Activated naive CD4-positive, alpha-beta T cell treated with anti-CD3 and anti-CD28 coated beads for 36 hours (primary cell): ENCODE measurements at regions not wholly inside any gene's neighbourhood (a gene's known extent, or its start where the extent isn't known, plus 50 kb on each side); places are given as distances from the start of the nearest gene placed in this dataset.
"Not testable (repeated sequence)": the region's sequence is repeated elsewhere in the genome, so short reads cannot be mapped to it uniquely, and the experiment has no call there.

Experiments
- CTCF ChIA-PET: fragments of 350-600 bp; sonication (Branson Sonifier 250); formaldehyde crosslinking; loops from one replicate; lab custom pipeline; 2021; ENCODE audit warnings: antibody characterized with exemption; lab: Charles Lee
- DNase-seq: peaks from one replicate; pipeline ENCODE4 v3.0.0-alpha.2; 2020
- H3K27ac Mint-ChIP-seq: one replicate; pipeline ENCODE4 v1.8.0; 2021; ENCODE audit warnings: mild to moderate bottlenecking, mixed read lengths
- H3K27me3 Mint-ChIP-seq: one replicate; pipeline ENCODE4 v1.8.0; 2021; ENCODE audit warnings: low read depth, mixed read lengths
- H3K36me3 Mint-ChIP-seq: one replicate; pipeline ENCODE4 v1.8.0; 2021; ENCODE audit warnings: low read depth, mixed read lengths
- H3K4me1 Mint-ChIP-seq: one replicate; pipeline ENCODE4 v1.8.0; 2021; ENCODE audit warnings: low read depth, mixed read lengths
- H3K4me3 Mint-ChIP-seq: one replicate; pipeline ENCODE4 v1.8.0; 2021; ENCODE audit warnings: mild to moderate bottlenecking, moderate library complexity, mixed read lengths
- H3K9me3 Mint-ChIP-seq: one replicate; pipeline ENCODE4 v1.8.0; 2021; ENCODE audit warnings: mixed read lengths
- intact Hi-C: fragments of 100-400 bp; cut with micrococcal nuclease; formaldehyde crosslinking; loops from one replicate; pipeline ENCODE4 v1.15.1; 2023

DNA sequence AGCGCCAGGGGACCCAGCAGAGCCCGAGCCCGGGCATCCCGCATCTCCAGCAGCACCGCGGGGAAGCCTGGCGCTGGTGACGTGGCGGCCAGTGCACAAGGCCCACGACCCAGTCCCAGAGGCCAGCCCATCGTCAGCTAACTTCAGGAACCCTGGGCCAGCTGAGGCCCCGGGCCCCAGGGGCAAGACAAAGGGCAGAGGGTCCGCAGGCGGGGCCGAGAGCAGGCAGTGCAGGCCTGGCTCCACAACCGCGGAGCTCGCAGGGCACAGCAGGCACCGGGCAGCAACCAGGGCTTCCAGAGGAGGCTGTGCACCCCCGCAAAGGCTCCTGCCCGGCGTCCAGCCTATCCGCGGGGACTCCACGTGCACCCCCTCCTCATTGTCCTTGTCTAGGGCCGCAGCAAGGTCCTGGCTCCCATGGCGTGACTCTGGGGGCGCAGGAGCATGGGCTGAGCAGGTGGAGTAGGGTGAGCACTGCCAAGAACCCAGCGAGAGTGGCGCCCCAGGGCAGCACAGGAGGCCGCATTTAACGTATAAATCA, 352.5 kb downstream of the KCNJ18 start:
- H3K27me3 Mint-ChIP-seq, CTCF ChIA-PET, H3K36me3 Mint-ChIP-seq, H3K4me3 Mint-ChIP-seq, H3K27ac Mint-ChIP-seq, DNase-seq, H3K4me1 Mint-ChIP-seq, H3K9me3 Mint-ChIP-seq, intact Hi-C loops: not testable (repeated sequence)

DNA sequence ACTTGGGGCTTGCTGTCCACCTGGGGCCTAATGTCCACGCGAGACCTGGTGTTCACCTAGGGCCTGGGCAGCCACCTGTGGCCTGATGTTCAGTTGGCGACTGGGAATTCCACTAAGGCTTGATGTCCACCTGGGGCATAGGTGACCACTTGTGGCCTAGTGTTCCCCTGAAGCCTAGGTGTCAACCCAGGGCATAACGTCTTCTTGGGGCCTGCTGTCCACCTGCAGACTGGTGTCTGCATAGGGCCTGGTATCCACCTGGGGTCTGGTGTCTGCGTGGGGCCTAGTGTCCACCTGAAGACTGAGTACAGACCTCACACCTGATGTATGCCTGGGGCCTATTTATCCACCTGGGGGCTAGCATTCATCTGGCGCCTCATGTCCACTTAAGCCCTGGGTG, 355.2 kb downstream of the KCNJ18 start:
- H3K4me1 Mint-ChIP-seq, H3K4me3 Mint-ChIP-seq, H3K27ac Mint-ChIP-seq, H3K36me3 Mint-ChIP-seq, H3K27me3 Mint-ChIP-seq, DNase-seq, intact Hi-C loops, H3K9me3 Mint-ChIP-seq, CTCF ChIA-PET: not testable (repeated sequence)

DNA sequence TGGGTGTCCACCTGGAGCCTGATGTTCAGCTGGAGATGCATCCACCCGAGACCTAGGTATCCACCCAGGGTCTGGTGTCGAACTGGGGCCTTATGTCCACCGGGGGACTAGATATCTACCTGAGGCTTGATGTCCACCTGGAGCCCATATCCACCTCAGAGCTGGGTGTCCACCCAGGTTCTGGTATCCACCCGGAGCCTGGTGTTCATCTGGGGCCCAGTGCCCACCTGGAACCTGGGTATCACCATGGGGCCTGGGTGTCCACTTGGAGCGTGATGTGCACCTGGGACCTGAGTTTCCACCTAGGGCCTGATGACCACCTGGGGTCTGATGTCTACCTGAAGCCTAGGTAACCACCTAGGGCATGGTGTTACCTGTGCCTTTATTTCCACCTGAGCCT, 355.9 kb downstream of the KCNJ18 start:
- not testable (repeated sequence) for H3K27ac Mint-ChIP-seq, H3K36me3 Mint-ChIP-seq

DNA sequence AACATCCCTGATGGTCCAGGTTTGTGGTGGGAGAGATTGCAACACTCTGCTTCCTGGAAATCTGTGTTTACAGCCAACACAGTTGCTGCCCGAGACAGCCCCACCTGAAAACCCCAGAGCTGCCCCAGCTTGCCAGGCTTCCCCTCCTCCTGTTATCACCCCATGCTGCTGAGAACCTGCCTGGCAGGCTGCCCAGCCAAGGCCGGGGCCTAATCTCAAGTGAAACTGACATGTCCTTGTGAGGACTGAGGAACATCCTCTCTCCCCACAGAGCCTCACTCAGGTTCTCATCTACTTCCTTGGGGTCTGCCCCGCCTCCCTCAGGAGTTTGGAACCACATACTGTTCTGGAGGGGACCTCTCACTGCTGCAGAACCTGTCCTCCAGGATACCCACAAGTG, 358.4 kb downstream of the KCNJ18 start:
- CTCF ChIA-PET, H3K27ac Mint-ChIP-seq, intact Hi-C loops, H3K27me3 Mint-ChIP-seq, H3K36me3 Mint-ChIP-seq, H3K9me3 Mint-ChIP-seq, DNase-seq, H3K4me1 Mint-ChIP-seq, H3K4me3 Mint-ChIP-seq: not testable (repeated sequence)

More for the DNA sequence above, 355.9 kb downstream of the KCNJ18 start:
- DNase-seq, H3K9me3 Mint-ChIP-seq, H3K4me1 Mint-ChIP-seq, H3K27me3 Mint-ChIP-seq, H3K4me3 Mint-ChIP-seq, intact Hi-C loops, CTCF ChIA-PET: not testable (repeated sequence)

DNA sequence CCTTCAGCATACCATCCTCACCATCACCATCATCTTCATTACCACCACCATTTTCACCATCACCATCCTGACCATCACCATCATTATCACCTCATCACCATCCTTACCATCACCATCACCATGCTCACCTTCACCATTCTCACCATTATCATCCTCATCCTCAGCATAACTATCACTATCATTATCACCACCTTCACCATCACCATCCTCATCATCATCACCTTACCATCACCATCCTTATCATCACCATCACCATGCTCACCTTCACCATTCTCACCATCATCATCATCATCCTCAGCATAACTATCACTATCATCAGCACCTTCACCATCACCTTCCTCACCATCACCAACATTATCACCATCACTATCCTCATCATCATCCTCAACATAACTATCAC, 360.4 kb downstream of the KCNJ18 start:
- H3K4me1 Mint-ChIP-seq, H3K4me3 Mint-ChIP-seq, H3K36me3 Mint-ChIP-seq, H3K27me3 Mint-ChIP-seq, intact Hi-C loops, H3K9me3 Mint-ChIP-seq, CTCF ChIA-PET, H3K27ac Mint-ChIP-seq, DNase-seq: not testable (repeated sequence)

DNA sequence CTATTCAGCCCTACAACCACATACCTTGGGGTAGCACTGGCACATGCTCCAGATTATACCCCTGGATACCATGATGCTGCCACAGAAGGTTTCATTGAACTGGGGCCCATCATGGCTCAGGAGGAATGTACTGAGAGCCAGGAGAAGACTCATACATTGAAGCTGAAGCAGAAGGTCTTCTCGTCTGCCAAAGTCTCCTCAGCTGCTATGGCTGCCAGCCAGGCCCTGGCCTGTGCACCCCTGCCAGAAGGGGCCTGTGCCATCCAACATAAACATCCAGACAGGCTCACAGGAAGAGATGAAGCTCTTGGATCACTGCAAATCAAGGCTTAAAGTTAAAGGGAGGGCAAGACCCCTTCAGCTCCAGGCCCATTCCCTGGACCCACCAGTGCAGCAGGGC, 364.2 kb downstream of the KCNJ18 start:
- H3K27ac Mint-ChIP-seq, DNase-seq, H3K4me3 Mint-ChIP-seq, H3K9me3 Mint-ChIP-seq, CTCF ChIA-PET, H3K36me3 Mint-ChIP-seq, H3K4me1 Mint-ChIP-seq, intact Hi-C loops, H3K27me3 Mint-ChIP-seq: not testable (repeated sequence)

DNA sequence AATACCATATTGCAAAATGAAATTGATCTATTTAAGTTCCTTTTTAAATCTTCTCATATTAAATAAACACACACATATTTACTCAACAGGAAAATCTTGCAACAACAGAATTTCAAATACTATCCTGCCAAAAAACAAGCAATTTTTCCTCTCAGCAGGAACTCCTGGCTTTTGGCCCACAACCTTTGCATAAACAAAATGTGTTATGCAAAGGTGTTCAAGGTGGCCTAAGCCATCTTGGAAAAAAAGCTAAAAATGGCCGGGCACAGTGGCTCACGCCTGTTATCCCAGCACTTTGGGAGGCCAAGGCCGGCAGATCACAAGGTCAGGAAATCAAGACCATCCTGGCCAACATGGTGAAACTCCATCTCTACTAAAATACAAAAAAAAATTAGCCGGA, 383.6 kb downstream of the KCNJ18 start:
- H3K9me3 Mint-ChIP-seq, H3K27ac Mint-ChIP-seq, CTCF ChIA-PET, H3K4me1 Mint-ChIP-seq, H3K27me3 Mint-ChIP-seq, intact Hi-C loops, H3K4me3 Mint-ChIP-seq, H3K36me3 Mint-ChIP-seq, DNase-seq: not testable (repeated sequence)

DNA sequence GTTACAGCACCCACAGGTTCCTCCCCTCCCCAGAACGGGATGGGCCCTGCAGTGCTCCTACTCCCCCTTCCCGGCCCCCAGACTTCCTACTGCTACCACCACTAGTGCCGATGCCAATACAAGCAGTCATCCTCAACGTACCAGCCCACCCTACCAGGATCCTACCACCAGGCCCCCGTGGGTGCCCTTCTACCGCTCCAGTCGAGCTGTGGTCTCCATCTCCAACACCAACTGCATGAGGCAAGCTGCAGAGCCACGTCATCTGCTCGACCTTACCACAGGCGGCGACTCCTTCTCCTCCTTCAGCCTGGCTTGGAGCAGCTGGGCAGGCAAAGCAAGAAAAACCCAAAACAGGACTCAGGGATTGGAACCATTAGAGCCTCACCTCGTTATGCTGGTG, 396.3 kb downstream of the KCNJ18 start:
- H3K4me1 Mint-ChIP-seq, H3K9me3 Mint-ChIP-seq, intact Hi-C loops, H3K4me3 Mint-ChIP-seq, H3K27me3 Mint-ChIP-seq, H3K27ac Mint-ChIP-seq, CTCF ChIA-PET, H3K36me3 Mint-ChIP-seq, DNase-seq: not testable (repeated sequence)

DNA sequence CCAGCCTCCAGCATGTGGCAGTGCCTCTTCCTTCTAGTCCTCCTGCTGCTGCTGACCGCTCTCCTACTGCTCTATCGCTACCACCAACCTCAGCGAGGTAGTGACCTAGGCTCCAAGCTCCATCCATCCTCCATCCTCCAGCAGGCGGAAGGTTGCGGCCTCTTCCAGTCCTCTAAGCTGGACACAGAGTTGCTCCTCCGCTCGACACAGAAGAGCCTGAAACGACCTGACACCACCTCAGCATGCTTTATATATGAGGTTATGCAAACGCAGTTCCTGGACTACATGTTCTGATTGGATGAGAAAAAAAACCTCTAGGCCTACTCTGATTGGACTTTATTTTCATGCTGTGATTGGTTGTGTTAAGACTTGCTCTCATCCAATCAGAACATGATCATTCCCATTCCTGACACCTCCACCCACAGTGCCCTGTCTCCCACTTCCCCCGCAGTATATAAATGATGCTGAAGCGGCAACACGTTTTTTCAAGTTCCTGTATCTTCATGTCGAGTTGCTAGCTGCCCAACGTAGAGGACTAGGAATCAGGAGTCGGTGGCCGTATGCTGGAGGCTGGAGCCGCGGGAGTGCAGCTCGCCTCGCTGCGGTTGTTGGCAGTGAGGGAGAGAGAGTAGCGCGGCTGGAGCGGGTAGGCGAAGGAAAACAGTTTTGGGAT, 398.1 kb downstream of the KCNJ18 start:
- Mint-ChIP-seq H3K4me1 (no peaks in the 10 kb centered on the region), H3K36me3 (no peaks in the 10 kb centered on the region), H3K27ac (no peak overlapping the region), H3K4me3 (no peak overlapping the region), H3K27me3 (no peaks in the 10 kb centered on the region), H3K9me3 (peaks cover 7% of the 10 kb centered on the region)
- DNase-seq, result no peak
- intact Hi-C loops, result no loop called here
- CTCF ChIA-PET, result no interaction called here

DNA sequence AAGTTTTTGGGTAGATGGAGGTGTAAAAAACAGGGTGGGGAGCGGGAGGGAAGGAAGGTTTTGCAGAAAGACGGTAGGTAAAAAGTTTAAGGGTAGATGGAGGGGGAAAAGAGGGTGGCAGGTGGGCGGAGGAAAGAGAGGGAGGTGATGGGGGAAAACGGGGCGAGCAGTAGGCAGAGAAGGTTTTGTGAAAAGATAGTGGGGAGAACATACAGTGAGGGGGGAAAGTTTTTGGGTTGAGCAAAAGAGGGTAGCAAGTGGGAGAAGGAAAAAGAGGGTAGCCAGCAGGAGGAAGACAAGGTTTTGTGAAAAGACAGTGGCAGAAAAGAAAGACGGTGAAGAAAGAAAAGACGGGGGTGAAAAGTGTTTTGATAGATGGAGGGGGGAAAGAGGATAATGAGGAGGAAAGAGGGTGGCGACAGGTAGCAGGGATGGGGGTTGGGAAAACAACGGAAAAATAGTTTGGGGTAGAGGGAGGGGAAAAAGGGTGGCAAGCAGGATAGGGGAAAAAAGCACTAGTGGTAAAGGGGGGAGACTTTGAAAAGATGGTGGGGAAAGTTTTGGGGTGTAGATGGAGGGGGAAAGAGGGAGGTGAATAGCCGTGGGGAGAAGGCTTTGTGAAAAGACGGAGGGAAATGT, 398.8 kb downstream of the KCNJ18 start:
- H3K4me3 Mint-ChIP-seq, H3K9me3 Mint-ChIP-seq, H3K36me3 Mint-ChIP-seq, intact Hi-C loops, H3K4me1 Mint-ChIP-seq, H3K27me3 Mint-ChIP-seq, CTCF ChIA-PET, H3K27ac Mint-ChIP-seq, DNase-seq: not testable (repeated sequence)

DNA sequence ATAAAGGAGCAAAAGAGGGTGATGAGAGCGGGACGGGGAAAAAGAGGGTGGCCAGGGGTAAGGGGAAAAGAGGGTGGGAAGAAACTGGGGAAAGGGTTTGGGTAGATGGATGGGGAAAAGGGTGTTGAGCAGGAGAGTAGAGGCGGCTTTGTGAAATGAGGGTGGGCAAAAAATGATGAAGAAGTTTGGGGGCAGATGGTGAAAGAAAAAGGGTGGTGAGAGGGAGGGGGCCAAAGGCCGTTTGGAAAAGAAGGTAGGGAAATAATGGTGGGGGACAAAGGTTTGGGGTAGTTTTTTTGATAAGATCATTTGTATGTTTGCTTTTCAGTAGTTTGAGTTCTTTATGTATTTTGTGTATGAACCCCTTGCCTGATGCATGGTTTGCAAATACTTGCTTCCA, 399.5 kb downstream of the KCNJ18 start:
- DNase-seq, H3K9me3 Mint-ChIP-seq, CTCF ChIA-PET, H3K4me3 Mint-ChIP-seq, H3K27me3 Mint-ChIP-seq, H3K27ac Mint-ChIP-seq, H3K36me3 Mint-ChIP-seq, intact Hi-C loops, H3K4me1 Mint-ChIP-seq: not testable (repeated sequence)

DNA sequence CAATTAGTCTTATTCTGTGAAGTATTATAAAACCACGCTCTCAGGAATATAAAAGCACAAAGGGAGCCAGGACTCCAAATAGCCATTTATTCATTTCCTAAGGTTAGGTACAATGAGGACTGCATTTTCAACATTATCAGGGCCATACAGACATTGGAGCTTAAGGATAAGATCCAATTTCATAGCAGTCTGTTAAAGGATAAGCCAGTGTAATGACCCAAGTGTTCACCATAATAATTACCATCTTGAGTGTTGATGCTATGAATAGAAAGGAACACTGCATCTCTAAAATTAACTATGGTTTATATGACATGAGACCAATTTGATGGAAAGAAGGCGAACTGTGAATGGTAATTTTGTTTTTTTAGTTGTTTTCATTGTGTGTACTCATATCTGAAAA, 403.1 kb downstream of the KCNJ18 start:
- H3K27me3 Mint-ChIP-seq, DNase-seq, H3K4me1 Mint-ChIP-seq, CTCF ChIA-PET, H3K36me3 Mint-ChIP-seq, H3K27ac Mint-ChIP-seq, H3K9me3 Mint-ChIP-seq, H3K4me3 Mint-ChIP-seq, intact Hi-C loops: not testable (repeated sequence)

DNA sequence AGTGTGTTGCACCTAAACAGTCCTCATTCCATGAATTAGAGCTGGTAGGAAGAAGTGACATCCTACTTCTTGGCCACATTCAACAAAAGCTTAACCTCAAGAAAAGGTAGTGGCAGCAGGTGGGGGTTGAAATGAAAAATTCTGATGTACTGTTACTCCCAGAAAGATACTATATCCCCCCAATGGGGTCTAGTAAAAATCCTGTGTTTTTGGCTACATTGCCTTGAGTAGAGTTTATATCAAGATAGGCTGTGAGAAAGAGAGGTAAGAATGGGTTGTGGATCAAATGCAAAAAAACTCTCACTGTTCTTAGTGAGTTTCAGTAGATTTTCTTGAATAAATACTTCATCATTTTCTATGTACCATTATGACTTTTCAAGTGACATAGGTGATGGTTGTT, 407.3 kb downstream of the KCNJ18 start:
- CTCF ChIA-PET, H3K27me3 Mint-ChIP-seq, DNase-seq, H3K27ac Mint-ChIP-seq, intact Hi-C loops, H3K9me3 Mint-ChIP-seq, H3K36me3 Mint-ChIP-seq, H3K4me3 Mint-ChIP-seq, H3K4me1 Mint-ChIP-seq: not testable (repeated sequence)
